OCI-LY7 (cell line): ENCODE measurements at regions not wholly inside any gene's neighbourhood (a gene's known extent, or its start where the extent isn't known, plus 50 kb on each side); places are given as distances from the start of the nearest gene placed in this dataset.

Experiments
- CTCF ChIP-seq: fragments of 200-600 bp; sonication (generic); conservative IDR thresholded peaks from 2 replicates; pipeline ENCODE4 v1.5.1; 2014; ENCODE audit warnings: mild to moderate bottlenecking, antibody characterized with exemption, low read length, moderate library complexity, mixed read lengths
- EZH2phosphoT487 ChIP-seq: fragments of 200-600 bp; sonication (generic); IDR thresholded peaks from 2 replicates; pipeline ENCODE4 v1.6.1; 2018; ENCODE audit warnings: low read depth, borderline replicate concordance, mild to moderate bottlenecking, mixed run types, antibody characterized with exemption, low read length, moderate library complexity, mixed read lengths

DNA sequence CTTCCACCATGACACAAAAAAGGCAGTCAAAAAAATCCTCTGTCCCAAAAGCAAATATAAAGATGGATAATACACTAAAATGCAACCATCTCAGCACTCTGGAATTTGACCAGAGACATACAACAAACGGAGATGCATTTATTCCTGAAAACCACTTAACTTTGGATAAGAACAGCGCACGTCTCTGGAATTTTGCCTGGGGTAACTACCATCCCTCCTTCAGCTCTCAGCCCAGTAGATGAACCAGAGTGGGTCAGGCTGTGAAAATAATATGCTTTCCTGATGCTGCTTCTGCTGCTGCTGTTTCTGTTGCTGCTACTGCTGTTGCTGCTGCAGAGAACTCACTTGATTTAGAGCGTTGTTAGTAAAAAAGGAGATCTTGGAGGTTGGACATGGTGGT lies 133.8 kb upstream of the ACVR2A start:
- TF ChIP-seq CTCF (no peak), EZH2phosphoT487 (no peak)
